Mammary epithelial cell (primary cell): ENCODE measurements at regions not wholly inside any gene's neighbourhood (a gene's known extent, or its start where the extent isn't known, plus 50 kb on each side); places are given as distances from the start of the nearest gene placed in this dataset.

Source experiments
- CTCF ChIP-seq, 2 donors: IDR thresholded peaks in 1 of 2; conservative IDR thresholded peaks in 1 of 2; 2 replicates each; pipeline ENCODE4 v1.5.1; 2011 to 2012; ENCODE audit warnings: inconsistent platforms in 2 of 2, low read length in 2 of 2, mild to moderate bottlenecking in 2 of 2, control low read depth in 1 of 2, low read depth in 1 of 2; ENCODE audit not compliant: insufficient read depth in 1 of 2; ENCODE audit errors: extremely low read depth in 1 of 2
- EZH2 ChIP-seq: IDR thresholded peaks from 2 replicates; pipeline ENCODE4 v1.6.1; 2012; ENCODE audit warnings: low read length, inconsistent platforms, borderline replicate concordance

GRCh38 chr11:33944345-33944692 is 52.4 kb upstream of the LMO2 start:
- TF ChIP-seq CTCF (conservative IDR thresholded peaks at IDR 0.05 in 1 of 2, IDR thresholded peaks at IDR 0.05 in 1 of 2; ENCODE audit: extremely low read depth in 1 of 2, insufficient read depth in 1 of 2, low read depth in 1 of 2, low read length in 2 of 2), result no peak
- TF ChIP-seq EZH2, result no peak
